ENCODE measurements at regions not wholly inside any gene's neighbourhood (a gene's known extent, or its start where the extent isn't known, plus 50 kb on each side); places are given as distances from the start of the nearest gene placed in this dataset.

GRCh38 chr6:133816171-133816570 is 72.7 kb upstream of the TCF21 start:
- TF ChIP-seq, protein P1, sequence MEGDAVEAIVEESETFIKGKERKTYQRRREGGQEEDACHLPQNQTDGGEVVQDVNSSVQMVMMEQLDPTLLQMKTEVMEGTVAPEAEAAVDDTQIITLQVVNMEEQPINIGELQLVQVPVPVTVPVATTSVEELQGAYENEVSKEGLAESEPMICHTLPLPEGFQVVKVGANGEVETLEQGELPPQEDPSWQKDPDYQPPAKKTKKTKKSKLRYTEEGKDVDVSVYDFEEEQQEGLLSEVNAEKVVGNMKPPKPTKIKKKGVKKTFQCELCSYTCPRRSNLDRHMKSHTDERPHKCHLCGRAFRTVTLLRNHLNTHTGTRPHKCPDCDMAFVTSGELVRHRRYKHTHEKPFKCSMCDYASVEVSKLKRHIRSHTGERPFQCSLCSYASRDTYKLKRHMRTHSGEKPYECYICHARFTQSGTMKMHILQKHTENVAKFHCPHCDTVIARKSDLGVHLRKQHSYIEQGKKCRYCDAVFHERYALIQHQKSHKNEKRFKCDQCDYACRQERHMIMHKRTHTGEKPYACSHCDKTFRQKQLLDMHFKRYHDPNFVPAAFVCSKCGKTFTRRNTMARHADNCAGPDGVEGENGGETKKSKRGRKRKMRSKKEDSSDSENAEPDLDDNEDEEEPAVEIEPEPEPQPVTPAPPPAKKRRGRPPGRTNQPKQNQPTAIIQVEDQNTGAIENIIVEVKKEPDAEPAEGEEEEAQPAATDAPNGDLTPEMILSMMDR (conservative IDR thresholded peaks at IDR 0.05; ENCODE audit: low read depth, low read length) = no peak
- no peak for TF ChIP-seq EZH2 (IDR thresholded peaks at IDR 0.05; ENCODE audit: borderline replicate concordance, low read depth, low read length, poor library complexity, severe bottlenecking)
